ENCODE measurements at regions not wholly inside any gene's neighbourhood (a gene's known extent, or its start where the extent isn't known, plus 50 kb on each side); places are given as distances from the start of the nearest gene placed in this dataset.

DNA sequence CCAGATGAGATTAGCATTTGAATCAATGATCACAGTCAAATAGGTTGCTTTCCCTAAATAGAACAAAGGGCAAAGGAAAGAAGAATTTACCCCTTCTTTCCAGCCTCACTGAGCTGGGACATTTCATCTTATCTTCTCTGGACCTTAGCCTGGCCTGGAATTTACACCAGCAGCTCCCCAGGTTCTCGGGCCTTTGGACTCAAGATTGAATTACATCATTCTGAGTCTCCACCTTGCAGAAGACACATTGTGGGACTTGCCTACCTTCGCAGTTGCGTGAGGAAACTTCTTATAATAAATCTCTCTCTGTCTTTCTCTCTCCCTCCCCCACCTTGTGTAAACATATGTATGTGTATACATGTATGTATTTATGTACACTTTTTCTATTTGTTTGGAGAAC lies 732.4 kb downstream of the IPMK start:
- no peak for DNase-seq (ENCODE audit: low spot score)

DNA sequence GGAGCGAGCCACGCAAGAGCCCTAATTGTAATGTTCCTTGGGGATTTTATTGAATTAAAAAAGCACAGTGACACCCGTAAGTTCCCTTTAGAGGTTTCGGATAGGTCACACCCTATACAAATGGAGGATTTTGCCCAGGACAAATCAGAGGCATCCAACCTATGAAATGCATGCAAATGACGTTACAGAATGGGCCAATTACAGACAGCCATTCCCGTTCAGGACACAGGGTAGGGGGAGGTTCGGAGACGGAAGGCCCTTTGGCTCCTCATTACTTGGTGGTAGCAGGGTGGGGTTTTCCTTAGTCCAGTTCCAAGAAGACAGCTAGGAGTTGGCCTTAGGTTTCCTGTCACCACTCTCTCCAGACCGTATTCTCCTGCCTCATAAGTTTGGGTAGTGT lies 754.1 kb downstream of the IPMK start:
- no peak for DNase-seq (ENCODE audit: low spot score)

DNA sequence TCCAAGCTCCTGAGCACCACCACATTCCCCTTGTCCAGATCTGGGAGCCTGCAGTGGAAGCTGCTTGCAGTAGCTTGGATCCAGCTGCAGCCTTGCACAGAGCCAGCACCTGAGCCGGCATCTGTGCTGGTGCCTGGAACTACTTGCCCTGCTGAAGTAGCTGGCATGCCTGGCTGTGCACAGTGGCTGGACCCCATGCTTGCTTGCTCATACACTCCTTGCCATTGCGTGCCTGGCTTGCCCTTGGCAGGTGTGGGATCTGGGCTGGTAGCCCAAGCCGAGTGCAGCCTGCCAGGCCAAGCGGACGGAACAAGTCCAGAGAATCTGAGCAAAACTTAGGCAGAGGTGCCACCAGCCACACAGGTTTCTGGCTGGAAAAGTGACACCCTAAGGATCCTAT lies 759.9 kb downstream of the IPMK start:
- DNase-seq (ENCODE audit: low spot score) = no peak

DNA sequence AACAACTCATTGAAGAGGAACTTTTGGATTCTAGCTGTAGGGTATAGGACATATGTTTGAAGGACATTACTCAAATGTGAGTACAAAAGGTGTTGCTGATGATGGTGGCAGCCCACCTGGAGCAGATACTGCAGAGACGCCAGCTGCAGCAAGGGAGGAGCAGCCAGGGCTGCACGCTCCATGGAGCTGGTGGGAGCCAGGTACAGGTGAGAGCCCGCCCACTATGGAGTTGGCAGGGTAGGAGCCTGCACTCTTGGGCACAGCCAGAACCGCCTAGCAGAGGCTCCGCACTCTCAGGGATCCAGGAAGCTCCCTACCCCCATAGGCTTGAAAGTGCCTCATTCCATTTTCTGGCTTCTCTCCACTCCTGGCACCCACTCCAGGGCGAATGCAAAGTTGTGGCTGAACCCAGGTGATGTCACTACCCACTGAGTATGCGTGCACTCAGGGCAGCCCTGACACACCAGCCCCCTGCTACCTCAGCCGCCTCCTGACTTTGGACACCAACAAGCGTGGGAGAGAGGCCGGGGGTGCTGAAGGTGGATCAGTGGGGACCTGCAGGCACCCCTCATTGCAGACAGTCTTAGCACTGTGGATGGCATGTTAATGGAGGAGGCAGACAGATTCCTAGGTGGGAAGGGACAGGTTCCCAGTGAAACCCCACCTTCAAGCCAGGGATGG lies 761.1 kb downstream of the IPMK start:
- no peak for DNase-seq (ENCODE audit: low spot score)

DNA sequence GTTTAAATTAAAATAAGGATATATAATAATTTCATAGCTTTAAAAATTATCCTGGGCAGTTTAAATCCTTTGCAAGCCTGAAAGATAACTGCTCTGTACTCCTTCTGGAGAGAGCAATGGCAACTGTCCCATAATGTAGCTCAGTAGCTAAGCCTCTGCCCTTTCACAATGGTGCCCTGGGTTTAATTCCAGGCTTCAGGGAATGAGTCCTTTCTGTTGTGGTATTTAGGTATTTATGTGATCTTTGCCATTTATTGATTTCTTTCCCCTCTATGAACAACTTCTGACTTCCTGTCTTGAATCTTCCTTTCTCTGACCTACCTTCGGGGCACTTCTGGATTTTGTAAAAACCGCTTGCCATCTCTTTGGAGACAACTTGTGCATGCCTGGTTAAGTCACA lies 773.2 kb downstream of the IPMK start:
- DNase-seq (ENCODE audit: low spot score) = no peak

DNA sequence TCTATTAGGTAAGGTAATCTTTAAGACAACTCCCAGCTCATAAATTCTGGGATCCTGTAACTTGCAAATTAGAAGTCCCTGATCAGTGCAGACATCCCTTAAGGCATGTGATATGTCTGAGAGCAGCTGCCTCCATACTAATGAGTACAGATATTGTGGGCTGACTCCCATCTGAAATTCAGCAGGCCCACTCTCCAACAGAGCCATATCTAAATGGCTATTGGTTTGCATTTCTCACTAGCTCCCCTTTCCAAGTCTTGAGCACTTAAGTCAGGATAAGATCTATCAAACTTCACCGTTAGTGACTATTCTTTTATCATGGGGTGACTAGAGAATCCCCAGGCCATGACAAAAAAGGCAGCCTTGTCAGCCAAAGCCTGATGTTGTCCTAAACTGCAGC lies 785.4 kb downstream of the IPMK start:
- no peak for DNase-seq (ENCODE audit: low spot score)

DNA sequence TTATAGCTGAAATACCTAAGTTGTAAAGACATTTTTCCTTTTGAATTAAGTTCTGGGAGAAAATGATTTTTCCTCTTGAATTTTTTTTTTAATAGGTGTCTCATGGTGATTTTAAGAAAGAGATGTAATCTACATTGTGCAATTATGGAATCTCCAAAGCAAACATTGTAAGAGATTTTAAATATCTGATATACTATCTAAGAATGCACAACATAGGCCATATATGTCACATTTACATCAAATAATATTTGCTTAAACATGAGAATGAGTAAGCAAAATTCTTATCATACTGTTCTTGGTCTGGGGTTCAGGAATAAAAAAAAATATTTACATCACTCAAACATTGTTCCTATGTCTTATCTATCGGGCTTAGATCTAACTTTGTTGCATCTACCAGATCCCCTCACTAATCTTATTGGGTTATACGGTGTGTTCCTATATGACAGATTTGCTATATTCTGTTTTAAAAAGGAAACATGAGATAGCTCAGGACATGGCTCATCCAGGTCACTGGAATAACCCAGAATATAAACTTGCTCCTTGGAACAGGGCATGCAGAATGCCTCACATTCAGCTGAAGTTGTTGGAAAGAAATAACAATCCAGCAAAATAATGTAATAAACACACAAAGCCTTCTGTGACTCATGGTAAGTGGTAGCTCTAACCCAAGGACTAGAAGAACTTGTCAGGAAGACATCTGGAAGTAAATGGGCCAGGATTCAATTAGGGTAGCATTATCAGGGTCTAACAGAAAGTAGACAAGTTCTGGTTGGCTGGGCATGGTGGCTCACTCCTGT lies 794.7 kb downstream of the IPMK start:
- DNase-seq (ENCODE audit: low spot score) = no peak

DNA sequence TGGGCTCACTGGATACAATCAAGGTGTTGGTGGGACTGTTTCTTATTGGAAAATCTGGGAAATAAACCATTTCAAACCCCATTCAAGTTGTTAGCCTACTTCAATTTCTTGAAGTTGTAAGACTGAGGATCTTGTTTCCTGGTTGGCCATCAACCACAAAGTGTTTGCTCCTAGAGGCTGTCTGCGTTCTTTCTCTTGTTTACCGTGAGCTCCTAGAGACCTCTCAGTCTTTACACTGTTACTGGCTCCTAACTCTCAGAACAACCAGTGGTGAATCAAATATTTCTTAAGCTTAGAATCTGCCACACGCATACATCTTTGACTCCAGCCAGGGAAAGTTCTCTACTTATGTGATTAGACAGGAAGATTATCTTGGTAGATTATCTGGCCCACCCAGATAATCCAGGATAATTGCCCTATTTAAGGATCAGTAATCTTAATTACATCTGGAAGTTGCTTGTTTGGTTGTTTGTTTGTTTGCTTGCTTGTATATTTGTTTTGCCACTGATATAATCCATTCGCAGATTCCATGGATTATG lies 798.7 kb downstream of the IPMK start:
- DNase-seq (ENCODE audit: low spot score) = no peak

DNA sequence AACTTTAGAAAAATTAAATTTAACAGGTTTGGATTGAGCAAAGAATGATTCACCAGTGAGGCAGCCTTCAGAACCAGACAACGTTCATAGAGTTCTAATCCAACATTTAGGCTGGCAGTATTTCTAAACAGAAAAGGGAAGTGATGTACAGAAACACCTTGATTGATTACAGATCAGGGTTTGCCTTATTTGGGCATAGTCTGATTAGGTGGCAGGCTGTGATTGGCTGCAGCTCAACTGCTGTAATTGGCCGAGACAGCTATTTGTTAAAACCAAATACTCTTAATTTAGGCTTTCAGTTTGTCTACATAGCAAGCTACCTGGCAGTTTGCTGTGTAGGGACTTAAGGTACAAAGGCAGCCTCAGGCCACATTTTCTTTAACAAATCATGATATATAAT lies 802.5 kb downstream of the IPMK start:
- DNase-seq (ENCODE audit: low spot score) = no peak

DNA sequence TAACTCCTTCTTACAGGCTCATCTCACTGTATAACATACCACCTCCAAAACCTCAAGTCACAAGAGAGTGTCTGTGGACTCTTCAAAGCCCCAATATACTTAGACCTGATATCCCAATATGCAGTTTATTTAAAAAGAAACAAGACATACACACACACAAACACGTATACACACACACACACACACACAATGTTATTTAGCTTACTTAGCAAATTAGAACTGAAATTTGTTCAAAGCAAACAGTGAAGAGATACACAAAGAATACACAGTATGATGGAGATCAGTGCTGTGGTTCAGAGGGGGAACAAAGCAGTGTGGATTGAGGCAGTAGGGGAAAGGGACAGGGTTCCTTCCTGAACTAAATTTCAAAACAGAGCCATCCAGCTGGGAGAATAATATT lies 807.2 kb downstream of the IPMK start:
- DNase-seq (ENCODE audit: low spot score) = no peak

DNA sequence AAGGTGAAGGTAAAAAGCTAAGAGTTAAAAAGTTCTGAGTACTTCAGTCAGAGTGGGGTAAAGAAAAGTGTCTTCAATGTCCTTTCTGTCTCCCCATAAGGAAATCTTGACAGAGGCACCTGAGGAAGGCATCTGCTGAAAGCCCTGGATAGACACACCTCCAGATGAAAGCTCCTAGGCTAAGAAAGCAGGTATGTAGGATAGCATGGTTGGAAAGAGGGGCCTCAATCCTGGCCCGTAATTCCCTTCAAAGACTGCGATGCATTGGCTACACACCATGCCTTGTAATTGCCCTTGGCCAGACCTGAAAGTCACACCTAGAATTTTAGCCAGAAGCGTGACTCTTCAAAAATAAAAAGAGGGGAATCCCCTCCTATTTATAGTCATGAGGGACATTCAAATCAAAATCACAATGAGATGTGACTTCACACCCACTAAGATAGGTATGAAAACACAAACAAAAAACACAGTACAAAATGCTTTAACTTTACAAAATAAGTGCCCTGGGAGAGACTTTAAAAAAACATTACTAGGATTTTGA lies 809.7 kb downstream of the IPMK start:
- no peak for DNase-seq (ENCODE audit: low spot score)

DNA sequence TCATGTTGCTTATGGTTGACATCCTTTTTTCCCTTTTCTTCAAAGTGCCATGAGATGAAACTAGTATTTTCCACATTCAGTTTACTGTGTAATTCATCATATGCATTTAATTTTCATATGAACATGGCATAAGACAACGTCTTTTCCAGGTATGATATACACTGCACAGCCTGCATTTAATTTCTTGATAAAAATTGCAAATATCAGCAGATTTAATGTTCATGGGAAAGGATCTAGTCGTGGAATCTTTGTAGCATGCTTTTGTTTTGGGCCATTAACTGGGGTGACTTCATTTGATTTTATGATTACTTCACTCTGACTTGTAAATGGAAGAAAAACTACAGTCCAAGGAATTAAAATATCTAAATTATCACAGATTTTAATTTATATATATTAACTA lies 837.3 kb downstream of the IPMK start:
- DNase-seq (ENCODE audit: low spot score) = no peak

DNA sequence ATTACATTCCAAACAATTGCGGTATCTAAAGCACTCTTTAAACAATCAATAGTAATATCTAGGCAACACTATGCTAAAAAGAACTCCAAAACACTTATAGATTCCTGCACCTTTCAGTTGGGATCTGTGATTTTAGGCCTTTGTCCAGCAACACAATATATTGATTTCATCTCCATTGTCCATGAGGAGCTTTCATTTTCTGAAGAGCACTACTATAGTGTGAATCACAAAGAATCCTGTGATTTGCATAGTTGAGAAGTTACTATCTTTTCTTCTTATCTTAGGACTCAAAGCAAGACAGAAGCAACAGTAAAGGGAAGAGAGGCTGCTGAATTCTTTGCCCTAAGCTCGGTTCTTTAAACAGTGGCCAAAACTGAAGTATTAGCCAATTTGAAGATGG lies 846.8 kb downstream of the IPMK start:
- DNase-seq (ENCODE audit: low spot score) = no peak

DNA sequence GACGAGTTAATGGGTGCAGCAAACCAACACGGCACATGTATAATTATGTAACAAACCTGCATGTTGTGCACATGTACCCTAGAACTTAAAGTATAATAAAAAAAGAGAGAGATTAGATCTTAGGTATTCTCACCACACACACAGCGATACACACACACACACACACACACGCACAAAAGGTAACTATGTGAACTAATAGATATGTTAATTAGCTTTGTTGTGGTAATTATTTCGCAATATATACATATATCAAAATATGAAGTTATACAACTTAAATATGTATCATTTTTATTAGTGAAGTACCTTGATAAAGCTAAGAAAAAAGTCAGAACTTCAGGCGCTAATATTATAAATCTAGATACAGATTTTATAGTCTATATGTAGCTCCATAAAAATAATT lies 849.2 kb downstream of the IPMK start:
- DNase-seq (ENCODE audit: low spot score) = no peak

DNA sequence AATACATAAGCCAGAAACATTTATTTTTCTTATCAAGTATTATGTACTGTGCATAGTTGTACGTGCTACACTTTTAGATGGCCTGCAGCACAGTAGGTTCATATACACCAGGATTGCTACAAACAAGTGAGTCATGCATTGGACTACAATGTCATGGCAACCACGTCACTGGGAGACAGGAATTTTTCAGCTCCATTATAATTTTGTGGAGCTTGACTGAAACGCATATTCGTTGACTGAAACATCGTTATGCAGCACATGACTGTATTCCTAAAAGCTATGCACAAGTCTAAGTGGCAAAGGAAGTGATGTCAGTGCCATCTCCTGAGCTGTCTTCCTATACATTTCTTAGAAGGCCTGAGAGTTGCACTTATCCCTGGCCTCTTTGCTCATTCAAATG lies 871.8 kb downstream of the IPMK start:
- no peak for DNase-seq (ENCODE audit: low spot score)

DNA sequence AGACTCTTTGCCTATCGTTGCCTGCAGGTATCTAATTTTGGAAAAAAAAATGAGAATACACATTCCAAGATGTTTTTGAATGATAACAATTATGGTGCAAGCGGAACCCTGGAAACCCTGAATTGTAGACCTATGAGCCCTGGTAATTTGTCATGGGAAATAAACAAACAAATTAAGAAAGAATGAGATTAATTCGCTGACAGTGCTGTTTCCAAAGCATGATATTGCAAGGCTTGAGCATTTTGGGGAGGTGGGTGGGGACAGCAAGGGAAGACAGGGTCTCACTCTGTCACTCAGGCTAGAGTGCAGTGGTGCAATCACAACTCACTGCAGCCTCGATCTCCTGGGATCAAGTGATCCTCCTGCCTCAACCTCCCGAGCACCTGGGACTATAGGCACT lies 900.3 kb downstream of the IPMK start:
- DNase-seq (ENCODE audit: low spot score) = no peak

DNA sequence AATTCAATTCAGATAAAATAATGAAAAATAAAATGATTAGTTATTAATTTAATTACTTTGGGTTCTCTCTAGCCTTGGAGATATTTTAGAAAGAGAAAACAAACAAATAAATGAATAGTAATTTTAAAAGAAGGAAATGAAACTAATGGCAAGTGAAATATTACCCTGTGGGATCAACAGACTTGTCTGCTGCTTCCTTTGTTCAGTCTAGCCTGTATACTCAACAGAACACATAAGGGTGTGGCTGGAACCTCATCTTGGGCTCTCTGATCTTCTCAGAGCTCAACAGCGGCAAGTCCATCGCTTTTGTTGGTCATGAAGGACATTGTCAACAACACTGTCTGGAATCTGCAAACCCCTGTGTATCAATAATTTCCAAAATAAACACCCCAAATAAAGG lies 904.9 kb downstream of the IPMK start:
- DNase-seq (ENCODE audit: low spot score) = no peak

DNA sequence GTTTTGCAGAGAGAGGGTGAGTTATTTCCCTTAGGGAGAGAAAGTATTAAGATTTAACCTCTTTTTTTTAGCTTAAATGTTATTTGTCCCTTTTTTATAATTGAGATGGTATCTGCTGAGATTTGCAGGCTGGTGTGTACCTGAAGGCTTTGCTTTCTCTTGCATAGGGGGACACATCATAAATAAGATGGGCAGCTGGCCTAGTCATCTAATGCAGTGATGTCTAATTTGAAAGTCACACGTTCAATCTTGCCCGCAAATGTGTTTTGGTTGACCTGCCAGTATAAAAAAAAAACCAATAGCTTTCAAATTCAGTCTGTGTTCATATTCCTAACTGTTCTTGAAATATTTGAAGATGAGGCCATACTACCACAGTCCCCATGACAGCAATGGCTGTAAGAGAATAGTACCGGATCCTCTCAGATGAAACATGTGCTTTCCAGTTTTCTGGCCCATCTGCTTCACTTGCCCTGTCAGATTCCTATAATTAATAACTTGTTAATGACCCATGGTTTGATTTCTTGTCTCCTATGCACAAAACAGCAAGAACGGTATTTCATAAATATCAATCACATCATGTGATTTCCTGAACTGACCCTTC lies 914.2 kb downstream of the IPMK start:
- DNase-seq (ENCODE audit: low spot score) = no peak

DNA sequence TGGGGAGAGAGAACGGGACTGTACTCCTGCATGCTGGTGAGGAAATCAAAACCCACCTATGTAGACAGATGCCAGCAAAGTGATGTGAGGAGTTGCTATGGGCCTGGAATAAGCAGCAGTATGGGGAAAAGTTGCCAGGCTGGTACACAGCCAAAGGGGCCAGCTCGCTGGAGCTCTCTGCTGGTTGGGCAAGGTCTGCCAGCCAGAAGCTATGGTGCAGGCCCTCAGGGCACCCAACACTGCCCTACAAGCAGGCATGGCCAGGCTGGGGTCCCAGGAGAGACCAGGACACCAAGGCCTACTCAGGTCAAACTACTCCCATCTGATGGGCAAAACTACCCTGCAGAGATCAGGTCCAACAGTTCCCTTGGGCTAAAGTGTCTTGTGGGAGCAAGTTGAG lies 916.6 kb downstream of the IPMK start:
- DNase-seq (ENCODE audit: low spot score) = no peak

DNA sequence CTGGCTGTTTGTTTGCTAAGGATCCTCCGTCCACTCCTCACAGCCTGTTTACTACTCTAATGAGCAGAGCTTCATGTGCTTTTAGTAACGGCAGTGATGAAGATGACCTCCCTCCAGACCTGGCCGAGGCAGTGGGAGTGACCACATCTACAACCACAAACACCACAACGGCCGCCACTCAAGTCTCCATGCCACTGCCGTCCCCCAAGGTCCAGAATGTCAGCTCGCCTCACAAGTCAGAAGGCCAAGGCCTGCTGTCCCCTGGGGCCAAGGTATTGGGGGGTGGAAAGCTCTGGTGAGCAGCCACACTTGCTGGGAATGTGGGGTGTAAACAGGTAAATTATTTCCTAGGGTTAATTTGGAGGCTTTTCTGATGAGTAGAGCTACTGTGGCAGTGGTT lies 926.4 kb downstream of the IPMK start:
- DNase-seq (ENCODE audit: low spot score) = no peak

DNA sequence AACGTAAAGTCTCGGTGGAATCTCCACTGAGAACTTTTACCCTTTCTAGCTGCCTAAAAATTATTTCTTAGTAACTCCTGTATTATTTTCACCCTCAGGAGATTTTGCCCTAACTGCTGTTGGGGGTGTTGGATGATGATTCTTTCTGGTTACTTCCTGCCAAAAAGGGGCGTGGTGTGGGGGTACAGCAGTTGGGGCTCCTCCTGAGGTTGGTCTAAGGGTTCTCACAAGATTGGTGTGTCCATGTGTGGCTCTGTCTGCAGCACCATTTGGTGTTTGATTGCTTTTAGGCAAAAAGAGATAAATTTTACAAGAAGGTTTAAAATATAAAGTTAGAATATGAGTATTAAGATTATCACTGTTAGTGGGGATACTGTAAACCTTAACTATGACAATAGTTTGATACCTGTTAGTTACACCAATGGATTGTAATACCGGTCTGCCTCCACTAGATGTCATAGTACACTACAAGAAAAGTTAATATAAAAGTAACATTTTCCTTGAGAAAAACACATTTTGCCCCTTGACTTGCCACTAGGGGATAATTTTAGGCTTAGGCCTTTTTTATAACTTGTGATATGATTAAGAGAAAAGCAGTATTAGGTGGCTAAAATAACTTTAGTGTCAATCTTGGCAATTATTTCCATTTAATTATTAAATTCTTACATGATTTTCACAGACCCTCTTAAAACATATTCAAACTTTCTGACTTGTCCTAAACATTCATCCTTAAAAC lies 928.7 kb downstream of the IPMK start:
- peak; percentile 29 for DNase-seq (ENCODE audit: low spot score)

DNA sequence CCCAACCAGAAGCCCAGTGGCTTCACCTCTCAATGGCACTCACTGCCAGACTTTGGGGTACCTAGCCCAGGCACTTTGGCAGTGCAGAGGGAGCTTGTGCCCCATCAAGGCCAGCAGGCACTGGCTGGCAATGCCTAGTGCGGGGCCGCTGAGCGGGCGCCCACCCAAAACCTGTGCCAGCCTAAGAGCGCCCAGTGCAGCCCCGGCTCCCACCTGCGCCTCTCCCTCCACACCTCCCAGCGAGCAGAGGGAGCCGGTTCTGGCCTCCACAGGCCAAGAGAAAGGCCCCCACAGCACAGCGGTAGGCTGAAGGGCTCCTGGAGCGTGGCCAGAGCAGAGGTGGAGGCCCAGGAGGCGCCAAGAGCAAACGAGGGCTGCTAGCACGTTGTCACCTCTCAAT lies 930.8 kb downstream of the IPMK start:
- DNase-seq (ENCODE audit: low spot score) = no peak
